ENCODE measurements at regions not wholly inside any gene's neighbourhood (a gene's known extent, or its start where the extent isn't known, plus 50 kb on each side); places are given as distances from the start of the nearest gene placed in this dataset.

DNA sequence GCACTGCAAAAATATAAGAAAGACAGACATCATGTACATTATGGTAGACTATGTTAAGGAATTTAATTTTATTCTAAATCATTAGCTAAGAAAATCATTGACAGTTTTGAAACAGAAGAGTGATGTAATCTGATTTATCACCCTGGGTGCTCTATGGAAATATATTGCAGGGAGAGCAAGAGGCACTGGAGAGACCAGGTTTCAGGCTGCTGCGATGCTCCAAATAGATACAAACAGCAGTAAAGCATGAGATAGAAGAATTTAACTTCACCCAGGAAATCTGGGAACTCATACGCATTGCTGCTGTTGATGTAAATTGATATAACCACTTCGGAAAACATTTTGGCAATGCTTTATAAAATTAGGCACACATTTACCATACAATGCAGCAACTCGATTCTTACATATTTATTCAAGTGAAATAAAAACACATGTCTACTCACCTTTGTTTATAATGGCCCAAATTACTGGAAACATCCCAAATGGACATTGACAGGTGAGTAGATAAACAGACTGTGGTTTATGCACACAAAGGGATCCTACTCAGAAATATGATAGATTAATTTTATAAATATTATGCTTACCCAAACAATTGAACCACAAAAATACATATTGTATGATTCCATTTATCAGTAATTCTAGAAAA is 535.1 kb upstream of the CHORDC1 start:
- TF ChIP-seq, protein P1, sequence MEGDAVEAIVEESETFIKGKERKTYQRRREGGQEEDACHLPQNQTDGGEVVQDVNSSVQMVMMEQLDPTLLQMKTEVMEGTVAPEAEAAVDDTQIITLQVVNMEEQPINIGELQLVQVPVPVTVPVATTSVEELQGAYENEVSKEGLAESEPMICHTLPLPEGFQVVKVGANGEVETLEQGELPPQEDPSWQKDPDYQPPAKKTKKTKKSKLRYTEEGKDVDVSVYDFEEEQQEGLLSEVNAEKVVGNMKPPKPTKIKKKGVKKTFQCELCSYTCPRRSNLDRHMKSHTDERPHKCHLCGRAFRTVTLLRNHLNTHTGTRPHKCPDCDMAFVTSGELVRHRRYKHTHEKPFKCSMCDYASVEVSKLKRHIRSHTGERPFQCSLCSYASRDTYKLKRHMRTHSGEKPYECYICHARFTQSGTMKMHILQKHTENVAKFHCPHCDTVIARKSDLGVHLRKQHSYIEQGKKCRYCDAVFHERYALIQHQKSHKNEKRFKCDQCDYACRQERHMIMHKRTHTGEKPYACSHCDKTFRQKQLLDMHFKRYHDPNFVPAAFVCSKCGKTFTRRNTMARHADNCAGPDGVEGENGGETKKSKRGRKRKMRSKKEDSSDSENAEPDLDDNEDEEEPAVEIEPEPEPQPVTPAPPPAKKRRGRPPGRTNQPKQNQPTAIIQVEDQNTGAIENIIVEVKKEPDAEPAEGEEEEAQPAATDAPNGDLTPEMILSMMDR (conservative IDR thresholded peaks at IDR 0.05; ENCODE audit: low read depth, low read length), result no peak
- no peak for TF ChIP-seq EZH2 (IDR thresholded peaks at IDR 0.05; ENCODE audit: low read length, unreplicated experiment)
